Fibroblast of lung (primary cell): ENCODE measurements at regions not wholly inside any gene's neighbourhood (a gene's known extent, or its start where the extent isn't known, plus 50 kb on each side); places are given as distances from the start of the nearest gene placed in this dataset.

Experiments
- DNase-seq, 2 donors: peaks; one replicate each; pipeline versions ENCODE4 v3.0.0 to v3.0.0-alpha.2; 2010; ENCODE audit warnings: low read depth in 2 of 2
- H2AFZ ChIP-seq: 2 replicates; pipeline ENCODE4 v1.5.1; 2012; ENCODE audit warnings: low read length, control low read depth, inconsistent platforms
- H3K27ac ChIP-seq: 2 replicates; pipeline ENCODE4 v1.5.1; 2011; ENCODE audit warnings: low read length, control low read depth; ENCODE audit not compliant: insufficient read depth
- H3K27me3 ChIP-seq: 2 replicates; pipeline ENCODE4 v1.5.1; 2011; ENCODE audit warnings: mild to moderate bottlenecking, low read length; ENCODE audit not compliant: control insufficient read depth, insufficient read depth
- H3K36me3 ChIP-seq: 2 replicates; pipeline ENCODE4 v1.5.1; 2011; ENCODE audit warnings: low read length; ENCODE audit not compliant: control insufficient read depth, insufficient read depth
- H3K4me1 ChIP-seq: 2 replicates; pipeline ENCODE4 v1.5.1; 2011; ENCODE audit warnings: low read length; ENCODE audit not compliant: control insufficient read depth, insufficient read depth; ENCODE audit errors: extremely low read depth
- H3K4me2 ChIP-seq: 2 replicates; pipeline ENCODE4 v1.5.1; 2011; ENCODE audit warnings: low read length, control low read depth; ENCODE audit not compliant: insufficient read depth; ENCODE audit errors: extremely low read depth
- H3K4me3 ChIP-seq, 4 experiments: fragments of 200-600 bp in 1 of 4; sonication (generic) in 1 of 4; replicated peaks in 1 of 4; 2 replicates each; pipeline ENCODE4 v1.5.1; 2011 to 2016; ENCODE audit warnings: low read length in 4 of 4, low read depth in 3 of 4, mild to moderate bottlenecking in 3 of 4, control low read depth in 2 of 4, inconsistent platforms in 1 of 4, mixed read lengths in 1 of 4; ENCODE audit not compliant: insufficient read depth in 1 of 4; ENCODE audit errors: control extremely low read depth in 1 of 4
- H3K79me2 ChIP-seq: 2 replicates; pipeline ENCODE4 v1.5.1; 2012; ENCODE audit warnings: mild to moderate bottlenecking, low read length, inconsistent platforms; ENCODE audit not compliant: control insufficient read depth, insufficient read depth
- H3K9ac ChIP-seq: 2 replicates; pipeline ENCODE4 v1.5.1; 2011; ENCODE audit warnings: mild to moderate bottlenecking, low read length, control low read depth; ENCODE audit not compliant: insufficient read depth
- H3K9me3 ChIP-seq: 2 replicates; pipeline ENCODE4 v1.5.1; 2012; ENCODE audit warnings: low read depth, low read length; ENCODE audit not compliant: control insufficient read depth, insufficient read depth
- H4K20me1 ChIP-seq: 2 replicates; pipeline ENCODE4 v1.5.1; 2011; ENCODE audit warnings: low read length; ENCODE audit not compliant: control insufficient read depth, insufficient read depth; ENCODE audit errors: extremely low read depth
- CTCF ChIP-seq, 2 donors: IDR thresholded peaks in 1 of 2; conservative IDR thresholded peaks in 1 of 2; 1 replicate in 1 of 2; 2 replicates in 1 of 2; pipeline ENCODE4 v1.5.1; 2011 to 2012; ENCODE audit warnings: low read length in 2 of 2, control low read depth in 1 of 2, inconsistent platforms in 1 of 2, low read depth in 1 of 2, mild to moderate bottlenecking in 1 of 2
- EZH2 ChIP-seq: IDR thresholded peaks from 2 replicates; pipeline ENCODE4 v1.5.1; 2012; ENCODE audit warnings: low read length, control low read depth, mild to moderate bottlenecking; ENCODE audit errors: missing control alignments

DNA sequence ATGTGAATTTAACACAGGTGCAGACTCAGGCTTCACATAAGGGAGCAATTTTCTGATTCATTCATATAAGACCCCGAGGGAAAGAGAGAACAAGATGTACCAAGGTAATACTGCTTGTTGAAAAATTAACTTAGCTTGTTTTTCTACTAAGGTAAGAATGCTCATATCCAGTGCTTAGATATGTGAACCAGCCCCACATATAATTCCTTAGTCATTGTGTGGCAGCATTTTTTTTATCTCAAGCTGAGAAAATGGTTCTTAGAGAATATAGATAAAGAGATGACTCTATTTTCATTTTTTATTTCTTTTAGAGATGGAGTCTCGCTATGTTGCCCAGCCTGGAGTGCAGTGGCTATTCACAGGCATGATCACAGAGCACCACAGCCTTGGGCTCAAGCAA lies 121.8 kb upstream of the SEM1 start:
- Histone ChIP-seq H3K79me2 (no peaks in the 10 kb centered on the region), H3K9me3 (no peaks in the 10 kb centered on the region), H4K20me1 (no peaks in the 10 kb centered on the region), H2AFZ (no peak overlapping the region), H3K27me3 (no peaks in the 10 kb centered on the region), H3K4me1 (no peaks in the 10 kb centered on the region), H3K4me3 (no peak overlapping the region), H3K9ac (no peak overlapping the region), H3K27ac (no peak overlapping the region), H3K4me2 (no peak overlapping the region), H3K36me3 (no peaks in the 10 kb centered on the region)
- TF ChIP-seq EZH2 = no peak
- TF ChIP-seq CTCF (conservative IDR thresholded peaks at IDR 0.05 in 1 of 2, IDR thresholded peaks at IDR 0.05 in 1 of 2; ENCODE audit: low read depth in 1 of 2, low read length in 2 of 2) = no peak
- DNase-seq = no peak

DNA sequence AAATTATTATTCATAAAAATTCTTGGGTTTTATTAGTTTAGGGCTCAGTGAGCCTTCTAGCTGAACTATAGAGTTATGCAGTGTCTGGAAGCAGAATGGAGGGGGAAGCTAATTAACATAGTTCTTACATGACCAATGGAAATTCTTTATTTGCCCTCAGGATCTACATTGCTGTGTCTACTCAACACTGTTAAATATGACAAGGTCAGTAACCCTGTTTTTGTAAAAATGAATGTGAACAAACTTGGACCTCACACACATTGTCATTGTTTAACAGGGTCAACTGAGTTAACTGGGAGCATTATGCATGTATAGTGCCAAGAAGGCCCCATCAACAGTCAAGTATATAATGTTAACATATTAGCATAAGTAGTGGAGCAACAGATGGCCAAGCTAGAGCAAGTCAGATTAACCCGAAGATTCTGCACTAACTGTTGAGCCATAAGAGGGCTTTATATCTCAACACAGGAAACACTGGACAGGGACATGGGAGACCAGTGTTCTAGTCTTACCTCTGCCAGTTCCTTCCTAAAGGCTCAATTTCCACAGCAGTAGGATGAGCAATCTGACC lies 122.5 kb upstream of the SEM1 start:
- H2AFZ ChIP-seq = no peak overlapping the region
- no peaks in the 10 kb centered on the region for H4K20me1 ChIP-seq
- no peak for TF ChIP-seq EZH2
- TF ChIP-seq CTCF (conservative IDR thresholded peaks at IDR 0.05 in 1 of 2, IDR thresholded peaks at IDR 0.05 in 1 of 2; ENCODE audit: low read depth in 1 of 2, low read length in 2 of 2) = no peak
- H3K9me3 ChIP-seq = no peaks in the 10 kb centered on the region
- H3K9ac ChIP-seq = no peak overlapping the region
- H3K79me2 ChIP-seq = no peaks in the 10 kb centered on the region
- H3K4me3 ChIP-seq = no peak overlapping the region
- H3K27me3 ChIP-seq = no peaks in the 10 kb centered on the region
- no peak overlapping the region for H3K4me2 ChIP-seq
- no peak overlapping the region for H3K27ac ChIP-seq
- H3K36me3 ChIP-seq = no peaks in the 10 kb centered on the region
- DNase-seq = no peak
- H3K4me1 ChIP-seq = no peaks in the 10 kb centered on the region

DNA sequence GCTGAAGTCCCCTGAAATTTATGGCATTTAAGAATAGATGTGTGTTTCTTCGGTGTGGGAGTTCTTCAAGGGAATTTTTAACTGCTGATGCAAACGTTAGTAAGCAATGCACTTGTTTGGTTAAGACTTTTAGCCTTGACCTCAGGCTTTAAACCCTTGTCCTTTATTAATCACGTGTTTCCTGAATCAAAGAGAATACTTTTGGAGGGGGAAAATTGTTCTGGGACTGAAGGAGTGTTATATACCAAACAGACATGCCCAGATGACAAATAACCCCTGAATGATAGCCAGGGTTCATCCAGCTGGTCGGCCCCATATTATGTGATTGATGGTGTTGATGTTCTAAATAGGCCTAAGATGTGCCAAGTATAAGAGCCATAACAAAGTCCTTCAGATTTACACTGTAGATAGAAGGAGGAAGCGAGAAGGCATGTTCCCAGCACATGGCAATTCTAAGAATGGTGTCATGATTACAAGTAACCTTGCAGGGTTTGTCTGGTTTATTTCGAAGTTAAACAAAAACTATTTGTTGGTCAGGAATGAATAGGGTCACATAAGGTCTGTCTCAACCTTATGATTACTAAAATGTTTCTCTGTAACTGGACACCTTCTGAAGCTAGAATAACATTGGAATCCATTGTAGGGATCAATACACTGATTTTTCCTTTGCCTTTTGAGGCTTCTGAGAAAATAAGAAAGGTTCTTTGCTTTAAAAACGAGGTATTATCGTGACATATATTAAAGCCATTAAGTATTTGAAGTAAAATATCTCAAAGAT lies 124.2 kb upstream of the SEM1 start:
- Histone ChIP-seq H3K27me3 (no peaks in the 10 kb centered on the region), H3K4me2 (peak overlapping the region; percentile 13), H3K9me3 (no peaks in the 10 kb centered on the region), H3K27ac (no peak overlapping the region), H3K4me3 (no peak overlapping the region), H3K79me2 (no peaks in the 10 kb centered on the region), H3K9ac (no peak overlapping the region), H3K4me1 (no peaks in the 10 kb centered on the region), H3K36me3 (no peaks in the 10 kb centered on the region), H2AFZ (no peak overlapping the region), H4K20me1 (no peaks in the 10 kb centered on the region)
- no peak for TF ChIP-seq EZH2
- TF ChIP-seq CTCF (conservative IDR thresholded peaks at IDR 0.05 in 1 of 2, IDR thresholded peaks at IDR 0.05 in 1 of 2; ENCODE audit: low read depth in 1 of 2, low read length in 2 of 2) = no peak
- peak in 1 of 2 donors; percentile 34 for DNase-seq
